ENCODE measurements at regions not wholly inside any gene's neighbourhood (a gene's known extent, or its start where the extent isn't known, plus 50 kb on each side); places are given as distances from the start of the nearest gene placed in this dataset.

DNA sequence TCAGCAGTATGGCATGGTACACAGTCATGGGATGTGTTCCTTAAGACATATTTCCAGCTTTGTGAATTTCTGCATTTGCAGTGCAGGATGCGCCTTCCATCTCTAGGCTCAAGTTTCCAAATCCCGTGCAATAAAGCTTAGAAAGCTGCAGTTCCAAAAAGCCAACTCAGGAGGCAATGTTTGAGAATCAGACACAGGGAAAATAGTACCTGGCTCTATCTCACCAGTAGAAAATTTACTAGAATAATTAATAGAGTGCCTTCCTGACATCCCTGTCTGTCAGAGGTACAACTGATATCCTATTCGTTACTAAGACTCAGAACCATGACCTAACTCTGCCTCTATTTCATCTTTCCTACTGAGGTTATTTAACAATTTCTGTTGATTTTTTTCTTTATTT is 1333.0 kb downstream of the PCDH19 start:
- WGBS, 2 experiments (ENCODE audit: insufficient coverage in 1 of 2, insufficient read length in 1 of 2) = 91% methylated on average over 3 of the region's 3 CpGs; no CpG with 5 or more reads in 1 of the 2 experiments
- Histone ChIP-seq H3K4me1 (ENCODE audit: control insufficient read depth, insufficient read depth, low read length) (no peaks in the 10 kb centered on the region), H3K27ac (ENCODE audit: low read depth, low read length) (no peak overlapping the region), H3K9me3 (ENCODE audit: control insufficient read depth, low read length) (peaks cover 6% of the 10 kb centered on the region), H3K9ac (ENCODE audit: extremely low read depth, low read length, poor library complexity, severe bottlenecking) (no peak overlapping the region), H3K4me3 (ENCODE audit: low read length) (no peak overlapping the region), H3K27me3 (ENCODE audit: control insufficient read depth, insufficient read depth, low read length, poor library complexity, severe bottlenecking) (no peaks in the 10 kb centered on the region), H3K36me3 (ENCODE audit: control insufficient read depth, insufficient read depth, low read length) (no peaks in the 10 kb centered on the region)
- Mint-ChIP-seq H3K36me3 (ENCODE audit: low read depth) (peaks cover 24% of the 10 kb centered on the region), H3K27me3 (ENCODE audit: insufficient read depth) (no peaks in the 10 kb centered on the region), H3K4me3 (no peak overlapping the region), H3K27ac (no peak overlapping the region), H3K4me1 (no peaks in the 10 kb centered on the region), H3K9me3 (peaks cover 6% of the 10 kb centered on the region)
- no peak for DNase-seq
- TF ChIP-seq, protein P1, sequence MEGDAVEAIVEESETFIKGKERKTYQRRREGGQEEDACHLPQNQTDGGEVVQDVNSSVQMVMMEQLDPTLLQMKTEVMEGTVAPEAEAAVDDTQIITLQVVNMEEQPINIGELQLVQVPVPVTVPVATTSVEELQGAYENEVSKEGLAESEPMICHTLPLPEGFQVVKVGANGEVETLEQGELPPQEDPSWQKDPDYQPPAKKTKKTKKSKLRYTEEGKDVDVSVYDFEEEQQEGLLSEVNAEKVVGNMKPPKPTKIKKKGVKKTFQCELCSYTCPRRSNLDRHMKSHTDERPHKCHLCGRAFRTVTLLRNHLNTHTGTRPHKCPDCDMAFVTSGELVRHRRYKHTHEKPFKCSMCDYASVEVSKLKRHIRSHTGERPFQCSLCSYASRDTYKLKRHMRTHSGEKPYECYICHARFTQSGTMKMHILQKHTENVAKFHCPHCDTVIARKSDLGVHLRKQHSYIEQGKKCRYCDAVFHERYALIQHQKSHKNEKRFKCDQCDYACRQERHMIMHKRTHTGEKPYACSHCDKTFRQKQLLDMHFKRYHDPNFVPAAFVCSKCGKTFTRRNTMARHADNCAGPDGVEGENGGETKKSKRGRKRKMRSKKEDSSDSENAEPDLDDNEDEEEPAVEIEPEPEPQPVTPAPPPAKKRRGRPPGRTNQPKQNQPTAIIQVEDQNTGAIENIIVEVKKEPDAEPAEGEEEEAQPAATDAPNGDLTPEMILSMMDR (conservative IDR thresholded peaks at IDR 0.05) = peak; percentile 55

DNA sequence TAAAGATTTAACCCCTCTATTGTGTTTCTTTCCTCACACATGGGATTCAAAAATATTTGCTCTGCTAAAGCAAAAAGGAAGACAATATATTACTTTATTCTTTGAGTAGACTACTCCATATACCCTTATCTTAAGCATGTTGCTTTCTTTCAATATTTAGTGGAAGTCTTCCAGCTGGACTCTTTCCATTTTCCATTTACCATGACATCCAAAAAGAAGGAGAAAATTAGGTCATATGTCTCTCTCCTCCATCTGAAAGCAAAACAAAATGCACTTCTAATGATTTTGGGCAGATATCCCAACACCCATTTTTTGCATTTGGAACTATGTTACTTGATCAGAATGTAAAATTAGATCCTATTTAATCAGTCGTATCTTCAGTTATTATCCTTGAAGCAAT is 1336.5 kb downstream of the PCDH19 start:
- TF ChIP-seq, protein P1 (conservative IDR thresholded peaks at IDR 0.05) = no peak
- H3K27ac ChIP-seq (ENCODE audit: low read depth, low read length) = no peak overlapping the region
- no peaks in the 10 kb centered on the region for H3K4me1 Mint-ChIP-seq

DNA sequence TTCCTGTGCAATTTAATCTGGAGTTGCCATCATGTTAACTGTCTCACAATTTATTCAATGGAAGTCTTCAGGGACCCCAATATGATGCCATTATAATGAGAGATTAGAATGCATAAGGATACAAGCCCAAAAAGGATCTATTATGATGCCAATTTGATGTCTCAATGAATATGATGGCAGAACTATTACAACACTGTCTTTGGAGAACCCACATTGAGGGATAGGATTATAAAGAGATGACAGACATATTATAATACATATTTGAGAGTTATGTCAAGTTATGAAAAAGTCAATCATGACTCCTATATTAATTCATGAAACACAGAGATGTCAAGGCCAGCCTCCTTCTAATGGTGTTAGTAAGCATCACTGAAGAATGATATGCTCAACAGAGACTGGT is 1358.4 kb downstream of the PCDH19 start:
- no peak overlapping the region for H3K27ac ChIP-seq (ENCODE audit: low read depth, low read length)
- no peaks in the 10 kb centered on the region for H3K27me3 ChIP-seq (ENCODE audit: control insufficient read depth, insufficient read depth, low read length, poor library complexity, severe bottlenecking)
- no peak overlapping the region for H3K9ac ChIP-seq (ENCODE audit: extremely low read depth, low read length, poor library complexity, severe bottlenecking)
- Mint-ChIP-seq H3K27ac (no peak overlapping the region), H3K27me3 (ENCODE audit: insufficient read depth) (no peaks in the 10 kb centered on the region), H3K9me3 (peaks cover 45% of the 10 kb centered on the region), H3K4me1 (no peaks in the 10 kb centered on the region), H3K4me3 (no peak overlapping the region), H3K36me3 (ENCODE audit: low read depth) (peaks cover 68% of the 10 kb centered on the region)
- no peaks in the 10 kb centered on the region for H3K4me1 ChIP-seq (ENCODE audit: control insufficient read depth, insufficient read depth, low read length)
- DNase-seq = no peak
- TF ChIP-seq, protein P1 (conservative IDR thresholded peaks at IDR 0.05) = no peak
- H3K4me3 ChIP-seq (ENCODE audit: low read length) = no peak overlapping the region
- no peaks in the 10 kb centered on the region for H3K9me3 ChIP-seq (ENCODE audit: control insufficient read depth, low read length)
- no peaks in the 10 kb centered on the region for H3K36me3 ChIP-seq (ENCODE audit: control insufficient read depth, insufficient read depth, low read length)

More for the DNA sequence above, 1336.5 kb downstream of the PCDH19 start:
- H3K9me3 Mint-ChIP-seq = peaks cover 5% of the 10 kb centered on the region
- no peak overlapping the region for H3K4me3 Mint-ChIP-seq
- Histone ChIP-seq H3K36me3 (ENCODE audit: control insufficient read depth, insufficient read depth, low read length) (no peaks in the 10 kb centered on the region), H3K4me1 (ENCODE audit: control insufficient read depth, insufficient read depth, low read length) (no peaks in the 10 kb centered on the region), H3K9ac (ENCODE audit: extremely low read depth, low read length, poor library complexity, severe bottlenecking) (no peak overlapping the region), H3K9me3 (ENCODE audit: control insufficient read depth, low read length) (peaks cover 6% of the 10 kb centered on the region), H3K4me3 (ENCODE audit: low read length) (no peak overlapping the region), H3K27me3 (ENCODE audit: control insufficient read depth, insufficient read depth, low read length, poor library complexity, severe bottlenecking) (no peaks in the 10 kb centered on the region)
- H3K27ac Mint-ChIP-seq = no peak overlapping the region
- peaks cover 19% of the 10 kb centered on the region for H3K36me3 Mint-ChIP-seq (ENCODE audit: low read depth)
- DNase-seq = no peak
- no peaks in the 10 kb centered on the region for H3K27me3 Mint-ChIP-seq (ENCODE audit: insufficient read depth)
- WGBS, 2 experiments (ENCODE audit: insufficient coverage in 1 of 2, insufficient read length in 1 of 2) = 86% methylated on average over 1 of the region's 1 CpG; no CpG with 5 or more reads in 1 of the 2 experiments

All from endodermal cell (in vitro differentiated cells).